HG03066 (cell line): ENCODE measurements at regions not wholly inside any gene's neighbourhood (a gene's known extent, or its start where the extent isn't known, plus 50 kb on each side); places are given as distances from the start of the nearest gene placed in this dataset.

Source experiments
- ATAC-seq: cut with Tn5 transposase; IDR thresholded peaks from one replicate; pipeline ENCODE4 v1.9.1; 2021; ENCODE audit warnings: low read depth; ENCODE audit not compliant: unreplicated experiment

DNA sequence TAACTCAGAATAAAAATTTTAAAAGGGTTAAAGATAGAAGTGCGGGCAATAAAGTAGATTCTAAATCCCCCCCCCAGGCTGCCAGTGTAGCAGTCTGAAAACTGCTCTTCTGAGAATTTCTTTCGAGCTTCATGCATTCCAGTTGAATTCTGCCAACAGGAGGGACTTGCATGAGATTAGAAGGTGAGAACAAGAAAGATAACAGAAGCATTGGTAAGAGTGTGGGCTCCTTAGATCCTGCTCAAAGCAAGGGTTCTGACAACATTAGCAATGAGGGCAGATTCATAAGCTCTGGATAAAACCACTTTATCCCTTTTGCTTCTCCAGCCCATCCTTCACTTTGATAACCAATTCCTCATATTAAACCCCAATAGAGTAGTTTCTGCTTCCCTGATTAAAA is 235.9 kb upstream of the CDH6 start:
- no peak for ATAC-seq

DNA sequence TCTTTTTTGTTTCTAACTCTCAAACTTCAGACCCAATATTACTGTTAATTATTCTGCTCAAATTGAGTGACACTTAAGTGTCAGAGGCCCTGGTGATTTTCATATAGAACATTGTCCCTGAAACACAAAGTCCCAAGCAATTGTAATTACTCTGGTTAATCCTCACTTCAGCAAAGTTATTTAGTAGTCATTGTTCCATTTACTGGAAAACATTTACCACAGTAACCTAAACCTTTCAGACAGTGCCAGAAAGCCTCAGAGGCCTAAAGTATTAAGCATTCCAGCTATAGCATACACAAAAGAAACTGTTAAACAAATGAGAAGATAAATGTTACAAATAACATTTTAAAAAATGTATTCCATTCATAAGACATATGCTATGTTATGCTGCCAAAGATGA is 237.2 kb upstream of the CDH6 start:
- ATAC-seq: no peak

DNA sequence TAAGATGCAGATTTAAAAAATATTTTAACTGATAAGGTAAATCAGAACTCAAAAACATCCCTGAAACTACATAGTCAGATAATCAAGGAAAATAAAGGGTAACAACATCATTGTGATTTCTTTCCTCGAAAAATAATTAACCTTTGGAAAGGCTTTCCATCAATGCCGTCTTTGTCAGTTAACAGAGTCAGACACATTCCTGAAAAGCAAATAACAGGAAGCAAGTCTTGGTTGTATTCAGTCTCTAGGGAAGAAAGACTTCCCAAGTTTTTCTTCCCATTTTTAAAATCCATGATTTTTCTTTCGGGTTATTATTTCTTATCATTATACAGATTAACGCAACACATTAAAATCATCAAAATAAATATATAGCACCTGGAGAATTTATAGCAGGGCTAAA is 256.4 kb upstream of the CDH6 start:
- ATAC-seq: no peak

- no peak for ATAC-seq
These were observed 259.9 kb upstream of the CDH6 start for GRCh38 chr5:30933599-30933998.

GRCh38 chr5:30932273-30933017 is 261.0 kb upstream of the CDH6 start:
- ATAC-seq: no peak

- ATAC-seq: no peak
These were observed 262.8 kb upstream of the CDH6 start for GRCh38 chr5:30930736-30931135.

- no peak for ATAC-seq
These were observed 264.5 kb upstream of the CDH6 start for GRCh38 chr5:30928956-30929355.

DNA sequence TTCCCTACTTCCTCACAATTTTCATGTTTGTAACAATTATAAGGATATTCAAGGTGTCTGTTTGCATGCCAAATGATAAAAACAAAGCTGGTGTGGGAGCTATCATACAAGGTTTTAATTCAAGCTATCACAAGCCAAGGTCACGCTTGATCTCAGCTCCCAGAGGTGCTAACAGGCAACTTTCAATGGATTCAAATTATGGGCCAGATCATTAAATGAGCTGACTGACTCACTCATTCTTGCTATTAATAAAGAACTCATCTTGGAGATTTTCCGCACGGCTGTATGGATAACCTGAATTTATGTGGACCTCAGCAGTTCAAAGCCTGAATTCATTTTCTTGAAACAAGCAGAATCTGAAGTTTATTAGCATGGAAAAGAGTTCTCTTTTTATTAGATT is 267.3 kb upstream of the CDH6 start:
- ATAC-seq: no peak

DNA sequence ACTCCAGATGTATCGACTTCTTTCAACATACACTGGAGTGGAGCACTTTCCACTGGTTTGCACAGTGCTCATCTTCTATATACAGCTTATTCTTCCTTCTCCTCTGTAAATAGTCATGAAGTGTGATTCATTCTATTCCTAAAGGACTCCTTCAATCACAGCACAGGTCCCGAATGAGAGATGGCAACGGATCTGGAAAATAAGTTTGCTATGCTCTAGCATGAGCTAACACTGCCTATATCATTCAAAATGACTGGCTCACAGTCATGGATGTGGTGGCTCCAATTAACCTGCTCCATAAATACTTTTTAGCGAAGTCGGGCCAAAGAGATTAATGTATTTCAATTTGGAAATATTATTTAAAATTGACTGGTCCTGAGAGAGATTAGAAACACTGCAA is 272.1 kb upstream of the CDH6 start:
- no peak for ATAC-seq

DNA sequence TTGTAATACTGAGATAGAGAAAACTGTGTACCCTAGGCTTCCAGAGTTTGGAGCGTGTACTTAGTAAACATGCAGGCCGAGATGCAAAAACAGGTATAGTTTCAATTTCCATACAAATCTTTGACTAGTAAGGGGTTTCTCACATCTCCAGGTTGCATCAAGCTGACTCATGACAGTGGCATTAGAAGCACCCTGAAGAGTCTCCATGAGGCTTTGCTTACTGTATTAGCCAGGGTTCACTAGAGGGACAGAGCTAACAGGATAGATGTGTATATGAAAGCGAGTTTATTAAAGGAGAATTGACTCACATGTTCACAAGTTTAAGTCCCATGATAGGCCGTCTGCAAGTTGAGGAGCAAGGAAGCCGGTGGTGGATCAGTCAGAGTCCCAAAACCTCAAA is 275.3 kb upstream of the CDH6 start:
- ATAC-seq: no peak

DNA sequence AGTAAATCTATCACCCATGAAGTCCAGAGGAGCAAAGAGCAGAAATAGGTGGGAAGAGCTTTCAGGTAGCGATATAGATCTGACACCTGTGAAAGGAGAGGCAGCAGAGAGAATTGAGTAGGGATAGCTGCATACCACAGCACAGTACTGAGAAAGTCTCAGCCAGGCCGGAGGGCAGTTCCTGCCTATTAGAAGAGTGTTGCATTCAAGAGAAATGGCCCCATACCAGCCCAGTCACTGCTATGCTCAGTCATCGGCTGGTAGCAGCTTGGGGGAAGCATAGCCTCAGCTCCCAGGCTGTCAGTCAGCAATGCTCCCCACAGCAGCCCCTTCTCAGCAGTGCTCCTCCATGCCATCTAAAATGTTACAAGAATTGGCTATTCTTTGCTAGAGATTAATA is 285.1 kb upstream of the CDH6 start:
- no peak for ATAC-seq

DNA sequence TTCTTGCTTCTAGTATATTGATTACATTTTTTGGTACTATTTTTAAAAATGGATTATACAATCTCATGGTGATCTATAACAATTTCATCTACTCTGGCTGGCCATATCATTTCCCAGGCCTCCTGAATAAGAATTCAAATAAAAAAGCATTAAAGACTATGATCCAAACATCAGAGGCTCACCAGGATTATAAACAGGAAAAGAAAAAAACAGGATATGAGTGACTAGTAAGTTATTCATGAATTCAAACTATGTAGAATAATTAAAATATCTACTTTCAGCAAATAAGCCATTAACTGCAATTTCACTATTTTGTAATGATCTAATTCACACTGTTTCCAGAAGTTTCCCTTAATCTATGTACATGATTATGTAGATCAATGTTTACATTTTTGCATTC is 293.1 kb upstream of the CDH6 start:
- ATAC-seq: no peak

DNA sequence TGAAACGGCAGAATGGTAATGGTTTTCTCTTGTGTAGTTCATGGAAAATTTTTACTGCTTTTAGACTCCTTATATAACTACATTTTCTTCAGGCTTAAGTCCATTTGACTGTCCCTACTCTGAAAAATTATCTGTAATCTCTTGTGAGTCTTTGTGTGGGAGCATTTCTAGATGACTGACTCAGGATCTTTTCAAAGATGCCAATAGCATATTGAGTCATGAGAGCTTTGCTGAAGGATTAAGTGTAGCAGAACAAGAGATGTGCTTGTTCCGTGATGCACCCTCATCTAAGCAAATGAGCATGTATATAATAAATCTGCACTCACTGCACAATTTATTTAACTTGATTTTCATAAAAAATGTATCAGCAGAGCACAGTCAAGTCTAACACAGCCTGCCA is 298.7 kb upstream of the CDH6 start:
- ATAC-seq: no peak

DNA sequence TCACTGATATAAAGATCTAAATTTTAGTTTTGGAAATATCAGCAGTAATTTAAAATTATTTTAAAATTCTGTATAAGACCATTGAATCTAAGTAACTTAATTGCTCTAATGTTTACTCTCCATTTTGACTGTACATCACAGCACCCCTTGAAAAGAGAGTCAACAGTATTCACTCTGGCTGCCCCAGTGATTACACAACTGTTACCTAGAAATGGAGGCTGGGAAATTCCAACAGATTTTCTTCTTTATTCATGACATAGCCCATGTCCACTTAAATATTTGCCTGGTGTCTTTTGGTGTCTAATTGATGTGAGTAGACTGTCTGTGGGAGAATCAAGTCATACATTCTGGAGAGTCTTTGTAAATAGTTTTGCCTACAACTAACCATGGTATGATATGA is 301.8 kb upstream of the CDH6 start:
- ATAC-seq: no peak

DNA sequence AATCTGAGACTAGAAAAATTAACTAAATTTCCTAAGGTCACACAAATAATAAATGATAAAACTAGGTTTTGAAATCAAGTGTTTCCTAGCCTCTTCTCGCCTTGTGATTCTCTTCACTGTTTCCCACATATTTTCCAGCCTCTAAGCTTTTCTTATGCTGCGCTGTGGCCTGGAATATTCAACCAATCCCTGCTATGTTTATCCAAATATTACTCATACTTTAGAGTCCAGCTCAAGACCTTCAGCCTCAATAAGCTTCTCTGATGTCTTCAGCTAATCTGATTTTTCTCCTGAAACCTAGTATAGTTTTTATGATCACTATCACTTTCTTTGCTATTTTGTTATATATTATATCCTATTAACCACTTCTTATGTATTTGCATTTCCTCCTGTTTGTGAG is 303.1 kb upstream of the CDH6 start:
- no peak for ATAC-seq

DNA sequence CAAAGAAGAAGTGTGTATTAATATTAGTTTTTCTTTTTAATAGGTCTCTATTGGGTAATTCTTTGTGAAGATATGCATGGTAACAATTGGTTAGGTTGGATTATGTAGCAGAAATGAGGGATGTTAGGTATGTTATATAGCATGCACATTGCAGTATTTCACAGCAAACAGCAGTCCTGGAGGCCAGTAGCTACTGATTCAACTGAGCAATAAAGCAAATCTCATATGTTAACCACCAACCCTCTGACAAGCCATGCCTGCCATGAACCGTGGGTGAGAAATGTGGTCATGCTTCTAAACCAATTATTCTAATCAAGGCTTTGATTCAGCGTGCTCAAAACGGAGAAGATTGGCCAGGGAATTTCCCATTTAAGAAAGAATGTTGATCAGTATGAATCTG is 313.0 kb upstream of the CDH6 start:
- ATAC-seq: no peak

DNA sequence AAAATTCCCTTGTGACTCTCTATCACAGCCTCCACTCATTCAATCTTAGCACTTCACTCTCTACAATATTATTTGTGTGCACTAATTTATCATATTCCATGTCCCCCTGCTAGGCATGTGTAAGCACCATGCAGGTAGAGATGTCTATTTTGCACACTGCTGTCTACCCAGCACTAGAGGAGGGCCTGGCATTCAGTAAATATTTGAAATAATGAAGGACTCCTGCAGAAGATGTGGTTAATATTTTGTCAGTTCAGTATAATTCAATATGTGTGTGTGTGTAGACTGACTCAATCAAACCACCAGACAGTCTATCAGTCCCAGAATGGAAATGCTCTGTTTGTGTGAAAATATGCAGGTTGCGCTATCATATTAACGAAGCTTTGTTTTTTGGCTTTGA is 313.6 kb upstream of the CDH6 start:
- no peak for ATAC-seq

- ATAC-seq: no peak
These were observed 314.7 kb upstream of the CDH6 start for GRCh38 chr5:30878746-30879145.

DNA sequence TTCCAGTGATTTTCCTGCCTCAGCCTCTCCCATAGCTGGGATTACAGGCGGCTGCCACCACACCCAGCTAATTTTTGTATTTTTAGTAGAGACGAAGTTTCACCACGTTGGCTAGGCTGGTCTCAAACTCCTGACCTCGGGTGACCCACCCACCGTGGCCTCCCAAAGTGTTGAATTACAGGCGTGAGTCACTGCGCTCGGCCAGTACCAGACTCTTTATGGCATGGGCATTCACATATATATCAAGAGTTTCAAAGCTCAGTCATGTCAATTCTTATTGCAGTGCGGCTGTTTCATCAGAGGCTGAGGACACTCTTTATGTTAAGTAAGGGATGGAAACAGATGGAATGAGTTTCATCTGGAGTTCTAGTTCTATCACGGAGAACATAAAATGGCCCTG is 315.2 kb upstream of the CDH6 start:
- no peak for ATAC-seq

GRCh38 chr5:30874241-30875034 is 319.0 kb upstream of the CDH6 start:
- ATAC-seq: no peak

DNA sequence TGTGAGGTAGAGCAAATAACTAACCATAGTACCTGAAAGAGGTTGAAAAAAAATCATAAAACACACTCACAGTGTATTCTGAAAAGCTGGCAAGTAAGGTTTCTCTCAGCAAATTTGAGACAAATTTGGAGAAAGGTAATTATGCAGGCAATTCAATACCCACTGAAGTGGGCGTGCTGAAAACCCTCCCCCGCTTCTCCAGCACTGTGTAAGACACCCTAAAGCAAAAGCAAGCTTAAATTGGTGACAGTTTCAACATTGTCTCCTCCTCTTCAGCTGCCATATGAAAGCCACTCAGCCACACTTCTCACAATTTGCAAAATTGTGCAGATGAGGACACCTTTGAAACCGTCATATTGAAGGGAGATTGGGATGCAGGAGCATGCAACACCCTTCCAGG is 322.3 kb upstream of the CDH6 start:
- no peak for ATAC-seq

GRCh38 chr5:30867711-30868110 is 325.8 kb upstream of the CDH6 start:
- no peak for ATAC-seq
